Pancreas (tissue), 10 donors: ENCODE measurements at regions not wholly inside any gene's neighbourhood (a gene's known extent, or its start where the extent isn't known, plus 50 kb on each side); places are given as distances from the start of the nearest gene placed in this dataset.
"Not testable (repeated sequence)": the region's sequence is repeated elsewhere in the genome, so short reads cannot be mapped to it uniquely, and the experiment has no call there.

ENCODE experiments used
- ATAC-seq, 4 donors: fragments of 200-7000 bp; cut with Tn5 transposase; one replicate each; pipeline versions ENCODE4 v1.8.0 to v1.9.1; 2020; ENCODE audit warnings: mild to moderate bottlenecking in 4 of 4, moderate library complexity in 4 of 4
- DNase-seq, 6 donors: peaks; one replicate each; pipeline ENCODE4 v3.0.0-alpha.2; 2020
- FAIRE-seq: peaks from 2 replicates; lab custom pipeline; 2012; peaks lifted over from hg19 to GRCh38; lab: Jason Lieb, UNC
- H3K27ac ChIP-seq, 4 donors: fragments of 200-600 bp; sonication (generic); 1 replicate in 3 of 4; 2 replicates in 1 of 4; pipeline versions ENCODE4 v1.5.0 to v1.8.0; 2020
- H3K27me3 ChIP-seq, 4 donors: fragments of 200-600 bp; one replicate each; pipeline ENCODE4 v1.8.0; 2021
- H3K36me3 ChIP-seq, 3 donors: fragments of 200-600 bp; sonication (generic) in 1 of 3; one replicate each; pipeline versions ENCODE4 v1.5.0 to v1.8.0; 2020 to 2021
- H3K4me1 ChIP-seq, 3 donors: fragments of 200-600 bp; one replicate each; pipeline ENCODE4 v1.8.0; 2021
- H3K4me3 ChIP-seq, 4 donors: fragments of 200-600 bp; sonication (generic) in 2 of 4; one replicate each; pipeline versions ENCODE4 v1.5.0 to v1.8.0; 2020 to 2021
- H3K9me3 ChIP-seq, 4 donors: fragments of 200-600 bp; one replicate each; pipeline ENCODE4 v1.8.0; 2021
- WGBS, 2 donors: extraction: QIAGEN DNeasy Blood & Tissue Kit; methylation state at CpG; one replicate each; pipeline ENCODE4 v1.1.7; 2013; 5-methylcytosine and 5-hydroxymethylcytosine counted together
- intact Hi-C, 3 donors: fragments of 100-400 bp; cut with DNase I; formaldehyde crosslinking; loops; one replicate each; pipeline versions ENCODE4 v1.11.1 to v1.14.2; 2022
- TF ChIP-seq, protein P1 (sequence below), 4 donors: fragments of 200-600 bp; sonication (generic) in 3 of 4; IDR thresholded peaks; one replicate each; pipeline versions ENCODE4 v1.5.0 to v1.8.0; 2021; ENCODE audit warnings: antibody characterized with exemption in 4 of 4
- donor health status: healthy with polysubstance abuse.
- donor health status: DM: no; HTN: no; CAD: no; lungs with moderate emphysema.
- donor health status: DM: no; HTN: no; CAD: no.
- donor health status: control.
- donor health status: control.
- donor health status: Bipolar disorder and iron deficiency.
- donor health status: DM: yes; HTN: yes; CAD: no.
- donor health status: DM: no; HTN: no; CAD: no.
- donor health status: DM: no; HTN: no; CAD: no.
- donor health status: DM: yes; HTN: yes; CAD: no.

DNA sequence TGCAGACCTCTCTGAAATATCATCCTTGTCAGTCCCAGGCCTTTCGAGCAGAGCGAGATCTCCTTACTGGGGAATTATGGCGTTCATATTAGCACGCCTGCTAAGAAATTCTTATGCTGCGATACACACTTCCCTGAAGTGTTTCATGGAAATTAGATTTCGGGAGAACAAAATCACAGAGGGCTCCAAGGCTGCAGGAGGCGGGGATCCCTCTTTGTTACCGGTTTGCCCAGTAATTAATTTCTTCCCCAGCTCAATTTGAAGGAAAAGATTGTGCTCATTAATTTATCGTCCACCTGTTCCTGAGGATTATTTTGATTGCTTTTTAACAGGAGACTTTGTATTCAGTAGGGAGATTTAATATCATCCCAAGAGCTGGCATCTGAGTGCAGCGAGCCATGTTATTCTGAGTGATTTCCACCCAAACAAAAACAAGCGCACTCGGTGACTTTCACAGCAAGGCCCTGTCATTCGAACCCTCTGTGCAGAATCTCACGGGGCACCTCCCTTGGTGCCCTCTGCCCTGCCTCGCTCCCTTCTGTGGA, 202.3 kb upstream of the GALNT2 start:
- DNase-seq = no peak
- no peak overlapping the region for H3K4me3 ChIP-seq
- H3K27ac ChIP-seq = no peak overlapping the region
- no peaks in the 10 kb centered on the region for H3K36me3 ChIP-seq
- 94% methylated on average over 15 of the region's 15 CpGs for WGBS, 2 donors
- FAIRE-seq = no peak
- TF ChIP-seq, protein P1, sequence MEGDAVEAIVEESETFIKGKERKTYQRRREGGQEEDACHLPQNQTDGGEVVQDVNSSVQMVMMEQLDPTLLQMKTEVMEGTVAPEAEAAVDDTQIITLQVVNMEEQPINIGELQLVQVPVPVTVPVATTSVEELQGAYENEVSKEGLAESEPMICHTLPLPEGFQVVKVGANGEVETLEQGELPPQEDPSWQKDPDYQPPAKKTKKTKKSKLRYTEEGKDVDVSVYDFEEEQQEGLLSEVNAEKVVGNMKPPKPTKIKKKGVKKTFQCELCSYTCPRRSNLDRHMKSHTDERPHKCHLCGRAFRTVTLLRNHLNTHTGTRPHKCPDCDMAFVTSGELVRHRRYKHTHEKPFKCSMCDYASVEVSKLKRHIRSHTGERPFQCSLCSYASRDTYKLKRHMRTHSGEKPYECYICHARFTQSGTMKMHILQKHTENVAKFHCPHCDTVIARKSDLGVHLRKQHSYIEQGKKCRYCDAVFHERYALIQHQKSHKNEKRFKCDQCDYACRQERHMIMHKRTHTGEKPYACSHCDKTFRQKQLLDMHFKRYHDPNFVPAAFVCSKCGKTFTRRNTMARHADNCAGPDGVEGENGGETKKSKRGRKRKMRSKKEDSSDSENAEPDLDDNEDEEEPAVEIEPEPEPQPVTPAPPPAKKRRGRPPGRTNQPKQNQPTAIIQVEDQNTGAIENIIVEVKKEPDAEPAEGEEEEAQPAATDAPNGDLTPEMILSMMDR (IDR thresholded peaks at IDR 0.05) = no peak
- H3K9me3 ChIP-seq = no peaks in the 10 kb centered on the region
- ATAC-seq = no peak
- no peaks in the 10 kb centered on the region for H3K4me1 ChIP-seq
- H3K27me3 ChIP-seq = no peaks in the 10 kb centered on the region
- intact Hi-C loops = no loop called here

DNA sequence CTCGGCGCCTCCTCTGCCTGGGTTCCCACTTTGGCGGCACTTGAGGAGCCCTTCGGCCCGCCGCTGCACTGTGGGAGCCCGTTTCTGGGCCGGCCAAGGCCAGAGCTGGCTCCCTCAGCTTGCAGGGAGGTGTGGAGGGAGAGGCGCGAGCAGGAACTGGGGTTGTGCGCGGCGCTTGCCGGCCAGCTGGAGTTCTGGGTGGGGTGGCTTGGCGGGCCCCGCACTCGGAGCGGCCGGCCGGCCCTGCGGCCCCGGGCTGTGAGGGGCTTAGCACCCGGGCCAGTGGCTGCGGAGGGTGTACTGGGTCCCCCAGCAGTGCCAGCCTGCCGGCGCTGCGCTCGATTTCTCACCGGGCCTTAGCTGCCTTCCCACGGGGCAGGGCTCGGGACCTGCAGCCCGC, 201.7 kb upstream of the GALNT2 start:
- H3K27me3 ChIP-seq, H3K4me3 ChIP-seq, DNase-seq, H3K9me3 ChIP-seq, FAIRE-seq, H3K4me1 ChIP-seq, H3K27ac ChIP-seq, H3K36me3 ChIP-seq, intact Hi-C loops, ATAC-seq: not testable (repeated sequence)
- WGBS, 2 donors = 91 to 98% methylated on average over 11 to 32 of the region's 32 CpGs

DNA sequence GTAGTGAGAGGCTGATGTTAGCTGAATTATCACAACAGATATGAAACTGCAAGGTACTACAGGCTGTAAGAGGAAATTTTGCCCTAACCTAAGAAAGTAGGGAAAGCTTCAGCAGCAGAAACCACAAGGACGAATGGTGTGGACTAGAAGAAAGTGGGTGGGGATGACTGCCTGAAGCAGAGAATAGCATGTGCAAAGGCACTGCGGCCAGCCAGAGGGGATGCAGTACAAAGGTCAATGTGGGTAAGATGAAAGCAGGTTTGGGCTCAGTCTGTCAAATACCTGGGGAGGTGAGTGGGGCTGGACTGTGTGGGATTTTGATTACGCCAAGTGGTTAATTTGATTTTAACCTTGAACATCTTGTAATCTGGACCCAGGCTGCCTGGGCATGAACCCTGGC, 199.3 kb upstream of the GALNT2 start:
- Histone ChIP-seq H3K4me1 (no peaks in the 10 kb centered on the region), H3K27me3 (no peaks in the 10 kb centered on the region), H3K4me3 (no peak overlapping the region), H3K27ac (no peak overlapping the region), H3K9me3 (no peaks in the 10 kb centered on the region), H3K36me3 (no peaks in the 10 kb centered on the region)
- FAIRE-seq (no peak), ATAC-seq (no peak), DNase-seq (no peak)
- intact Hi-C loops = no loop called here
- WGBS, 2 donors = 90 to 97% methylated on average over 3 of the region's 3 CpGs
- TF ChIP-seq, protein P1 (IDR thresholded peaks at IDR 0.05) = no peak

DNA sequence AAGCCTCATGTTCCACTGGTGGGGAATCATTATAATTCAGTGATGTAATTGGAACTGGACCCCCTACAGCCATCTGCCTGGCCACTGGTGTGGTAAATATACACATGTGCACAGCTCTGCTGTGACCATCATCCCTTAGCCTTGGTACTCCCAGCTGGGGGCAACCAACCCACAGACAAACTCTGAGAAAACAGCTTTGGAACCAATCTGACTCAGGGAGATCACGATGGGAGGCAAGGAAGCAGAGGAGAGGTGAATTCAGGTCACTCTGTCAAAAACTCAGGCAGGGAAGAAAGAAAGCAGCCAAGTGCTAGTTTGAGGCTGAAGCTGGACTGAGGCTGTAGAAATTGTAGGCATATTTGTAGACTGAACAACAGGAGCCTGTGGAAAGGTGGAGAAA, 197.8 kb upstream of the GALNT2 start:
- H3K36me3 ChIP-seq = no peaks in the 10 kb centered on the region
- no peak overlapping the region for H3K27ac ChIP-seq
- H3K27me3 ChIP-seq = no peaks in the 10 kb centered on the region
- TF ChIP-seq, protein P1 (IDR thresholded peaks at IDR 0.05) = no peak
- DNase-seq = no peak
- no peaks in the 10 kb centered on the region for H3K9me3 ChIP-seq
- no peak for FAIRE-seq
- H3K4me1 ChIP-seq = no peaks in the 10 kb centered on the region
- 47 to 68% methylated on average over 1 of the region's 1 CpG for WGBS, 2 donors
- intact Hi-C loops = no loop called here
- H3K4me3 ChIP-seq = no peak overlapping the region
- no peak for ATAC-seq

DNA sequence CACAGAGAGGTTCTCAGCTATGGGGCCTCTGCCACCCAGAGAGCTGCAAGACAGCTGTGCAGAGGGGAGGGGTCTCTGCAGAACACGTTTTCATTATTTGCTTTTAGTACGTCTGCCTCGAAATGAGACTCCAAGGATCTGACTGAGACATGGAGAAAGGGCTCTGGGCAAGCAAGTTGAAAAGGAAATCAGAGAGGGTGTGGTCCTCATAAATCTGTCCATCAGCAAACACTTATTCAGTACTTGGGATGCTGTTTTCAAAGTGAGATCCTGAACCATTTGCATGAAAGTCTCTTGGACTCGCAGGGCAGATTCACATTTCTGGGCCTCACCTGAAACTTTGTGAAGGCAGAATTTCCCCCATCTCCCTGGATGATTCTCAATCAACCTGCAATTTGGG, 197.4 kb upstream of the GALNT2 start:
- no peaks in the 10 kb centered on the region for H3K36me3 ChIP-seq
- FAIRE-seq = no peak

More for the DNA sequence above, 197.4 kb upstream of the GALNT2 start:
- DNase-seq (no peak), ATAC-seq (no peak)
- Histone ChIP-seq H3K4me3 (no peak overlapping the region), H3K27ac (no peak overlapping the region), H3K9me3 (no peaks in the 10 kb centered on the region), H3K27me3 (no peaks in the 10 kb centered on the region), H3K4me1 (no peaks in the 10 kb centered on the region)
- intact Hi-C loops = no loop called here
- TF ChIP-seq, protein P1 (IDR thresholded peaks at IDR 0.05) = no peak
- 79 to 83% methylated on average over 4 of the region's 4 CpGs for WGBS, 2 donors
